ENCODE measurements at regions not wholly inside any gene's neighbourhood (a gene's known extent, or its start where the extent isn't known, plus 50 kb on each side); places are given as distances from the start of the nearest gene placed in this dataset.

GRCh38 chr6:80728101-80728750, 621.8 kb downstream of the BCKDHB start:
- POLR2A ChIA-PET = no interaction called here
- TF ChIP-seq CTCF (IDR thresholded peaks at IDR 0.05; ENCODE audit: control extremely low read depth, extremely low read depth, low read depth, missing control alignments) = no peak
- CTCF ChIA-PET = no interaction called here
- DNase-seq (ENCODE audit: extremely low spot score) = no peak

GRCh38 chr6:80725156-80725930, 618.9 kb downstream of the BCKDHB start:
- ChIA-PET CTCF (interaction anchor here (0.9 to 1.0 kb wide), 2 partner anchors 9 to 11 kb away, joined by 3 to 4 read pairs; no protein-coding TSS in a partner anchor), POLR2A (no interaction called here)
- DNase-seq (ENCODE audit: extremely low spot score) = no peak
- TF ChIP-seq CTCF (IDR thresholded peaks at IDR 0.05; ENCODE audit: control extremely low read depth, extremely low read depth, low read depth, missing control alignments) = no peak

- DNase-seq (ENCODE audit: extremely low spot score) = no peak
- no peak for TF ChIP-seq CTCF (IDR thresholded peaks at IDR 0.05; ENCODE audit: control extremely low read depth, extremely low read depth, low read depth, missing control alignments)
- POLR2A ChIA-PET = no interaction called here
- CTCF ChIA-PET = no interaction called here
These were observed 614.4 kb downstream of the BCKDHB start for GRCh38 chr6:80720824-80721223.

- ChIA-PET CTCF (no interaction called here), POLR2A (no interaction called here)
- no peak for DNase-seq (ENCODE audit: extremely low spot score)
- TF ChIP-seq CTCF (IDR thresholded peaks at IDR 0.05; ENCODE audit: control extremely low read depth, extremely low read depth, low read depth, missing control alignments) = no peak
These were observed 608.0 kb downstream of the BCKDHB start for GRCh38 chr6:80714513-80714912.

- TF ChIP-seq CTCF (IDR thresholded peaks at IDR 0.05; ENCODE audit: control extremely low read depth, extremely low read depth, low read depth, missing control alignments) = no peak
- POLR2A ChIA-PET = no interaction called here
- DNase-seq (ENCODE audit: extremely low spot score) = no peak
- CTCF ChIA-PET = no interaction called here
These were observed 592.0 kb downstream of the BCKDHB start for GRCh38 chr6:80698459-80698858.

- CTCF ChIA-PET = interaction anchor here (1.0 to 1.5 kb wide), 2 partner anchors 15 kb away, joined by 3 read pairs; no protein-coding TSS in a partner anchor
- no peak for TF ChIP-seq CTCF (IDR thresholded peaks at IDR 0.05; ENCODE audit: control extremely low read depth, extremely low read depth, low read depth, missing control alignments)
- DNase-seq (ENCODE audit: extremely low spot score) = no peak
- POLR2A ChIA-PET = no interaction called here
These were observed 589.8 kb downstream of the BCKDHB start for GRCh38 chr6:80696268-80696667.

Measured in GM10248 (cell line).